Uterus (tissue), 2 donors: ENCODE measurements at regions not wholly inside any gene's neighbourhood (a gene's known extent, or its start where the extent isn't known, plus 50 kb on each side); places are given as distances from the start of the nearest gene placed in this dataset.

Experiments used
- CTCF ChIP-seq, 4 experiments: fragments of 200-600 bp in 2 of 4; fragments of 450-650 bp in 2 of 4; sonication (generic) in 2 of 4; IDR thresholded peaks; one replicate each; pipeline ENCODE4 v1.5.1; 2016 to 2019; ENCODE audit warnings: antibody characterized with exemption in 4 of 4, mild to moderate bottlenecking in 2 of 4, moderate library complexity in 1 of 4
- POLR2A ChIP-seq, 2 donors: fragments of 450-650 bp; IDR thresholded peaks; one replicate each; pipeline ENCODE4 v1.6.1; 2016; ENCODE audit warnings: antibody characterized with exemption in 2 of 2, mild to moderate bottlenecking in 1 of 2, moderate library complexity in 1 of 2

- TF ChIP-seq POLR2A (IDR thresholded peaks at IDR 0.05) (no peak), CTCF (IDR thresholded peaks at IDR 0.05) (no peak)
Measured at GRCh38 chr21:31498985-31499384, 154.9 kb upstream of the TIAM1 start.
